Cerebellar cortex (tissue), 1 donor: ENCODE measurements at regions not wholly inside any gene's neighbourhood (a gene's known extent, or its start where the extent isn't known, plus 50 kb on each side); places are given as distances from the start of the nearest gene placed in this dataset.

Source experiments
- DNase-seq: peaks from one replicate; pipeline ENCODE4 v3.0.0-alpha.2; 2015; ENCODE audit warnings: low spot score

DNA sequence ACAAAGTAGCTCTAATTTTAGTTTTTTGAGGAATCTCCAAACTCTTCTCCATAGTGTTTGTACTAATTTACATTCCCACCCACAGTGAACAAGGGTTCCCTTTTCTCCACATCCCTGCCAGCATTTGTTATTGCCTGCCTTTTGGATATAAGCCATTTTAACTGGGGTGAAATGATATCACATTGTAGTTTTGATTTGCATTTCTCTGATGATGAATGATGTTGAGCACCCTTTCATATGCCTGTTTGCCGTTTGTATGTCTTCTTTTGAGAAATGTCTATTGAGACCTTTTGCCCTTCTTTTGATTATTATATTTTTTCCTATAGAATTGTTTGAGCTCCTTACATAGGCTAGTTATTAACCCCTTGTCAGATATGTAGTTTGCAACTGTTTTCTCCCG is 239.9 kb upstream of the TPM1 start:
- DNase-seq, result no peak

DNA sequence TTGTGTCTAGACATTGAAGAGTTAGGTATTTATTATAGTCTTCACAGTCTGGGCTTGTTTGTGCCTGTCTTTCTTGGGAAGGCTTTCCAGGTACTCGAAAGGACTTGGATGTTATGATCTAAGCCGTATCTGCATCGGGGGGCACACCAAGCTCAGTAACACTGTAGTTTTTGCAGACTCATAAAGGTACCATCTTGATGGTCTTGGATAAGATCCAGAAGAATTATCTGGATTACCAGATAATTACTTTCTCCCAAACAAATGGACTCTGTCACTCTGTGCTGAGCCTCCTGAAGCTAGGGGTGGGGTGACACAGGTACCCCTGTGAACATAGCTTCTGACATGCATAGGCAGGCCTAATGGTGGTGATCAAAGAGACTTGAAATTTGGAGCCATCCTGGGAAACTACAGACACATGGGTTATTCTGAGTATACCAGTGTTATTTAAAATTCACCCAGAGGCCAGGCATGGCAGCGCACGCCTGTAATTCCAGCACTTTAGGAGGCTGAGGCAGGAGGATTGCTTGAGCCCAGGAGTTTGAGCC is 238.6 kb upstream of the TPM1 start:
- DNase-seq, result no peak

DNA sequence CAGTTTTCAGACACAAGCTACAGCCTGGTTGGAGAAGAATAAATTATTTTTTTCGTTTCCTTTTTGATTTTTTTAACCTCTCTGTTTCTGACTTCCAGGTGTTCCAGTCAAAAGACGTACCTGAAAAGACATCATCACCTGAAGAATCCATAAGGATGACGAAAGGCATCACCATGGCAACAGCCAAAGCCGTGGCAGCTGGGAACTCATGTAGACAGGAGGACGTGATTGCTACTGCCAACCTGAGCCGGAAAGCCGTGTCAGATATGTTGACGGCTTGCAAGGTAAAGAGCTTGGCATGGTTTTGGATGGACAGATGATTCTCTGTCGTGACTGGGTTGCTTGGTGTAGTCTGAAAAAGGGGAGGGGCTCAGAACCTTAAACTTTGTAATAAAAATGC is 237.0 kb upstream of the TPM1 start:
- DNase-seq, result no peak

DNA sequence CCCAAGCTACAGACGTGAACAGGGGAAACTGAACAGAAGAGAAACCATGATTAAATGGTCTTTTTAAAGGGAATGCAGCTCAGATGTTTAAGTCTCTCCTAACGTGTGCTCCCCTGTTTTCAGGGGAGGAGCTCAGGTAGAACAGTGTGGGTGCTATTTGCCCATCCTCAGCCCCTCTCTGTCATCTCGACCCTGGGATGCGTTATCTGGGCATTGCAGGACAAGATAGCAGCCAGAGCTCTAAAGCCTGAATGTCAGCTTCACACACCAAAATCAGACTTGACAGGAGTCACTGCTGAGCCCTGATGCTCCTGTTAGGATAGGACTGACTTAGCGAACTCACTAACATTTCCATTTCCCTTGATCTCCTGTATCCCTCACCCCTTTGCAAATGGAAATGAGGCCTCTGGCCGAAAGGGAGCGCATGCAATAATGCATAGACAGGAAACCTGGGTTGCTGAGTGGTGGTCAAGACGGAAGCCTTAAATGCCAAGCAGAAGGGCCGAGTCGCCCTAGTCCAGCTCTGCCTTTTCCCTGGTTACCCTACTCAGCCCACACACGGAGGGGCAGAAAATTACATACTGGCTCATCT is 234.9 kb upstream of the TPM1 start:
- no peak for DNase-seq

DNA sequence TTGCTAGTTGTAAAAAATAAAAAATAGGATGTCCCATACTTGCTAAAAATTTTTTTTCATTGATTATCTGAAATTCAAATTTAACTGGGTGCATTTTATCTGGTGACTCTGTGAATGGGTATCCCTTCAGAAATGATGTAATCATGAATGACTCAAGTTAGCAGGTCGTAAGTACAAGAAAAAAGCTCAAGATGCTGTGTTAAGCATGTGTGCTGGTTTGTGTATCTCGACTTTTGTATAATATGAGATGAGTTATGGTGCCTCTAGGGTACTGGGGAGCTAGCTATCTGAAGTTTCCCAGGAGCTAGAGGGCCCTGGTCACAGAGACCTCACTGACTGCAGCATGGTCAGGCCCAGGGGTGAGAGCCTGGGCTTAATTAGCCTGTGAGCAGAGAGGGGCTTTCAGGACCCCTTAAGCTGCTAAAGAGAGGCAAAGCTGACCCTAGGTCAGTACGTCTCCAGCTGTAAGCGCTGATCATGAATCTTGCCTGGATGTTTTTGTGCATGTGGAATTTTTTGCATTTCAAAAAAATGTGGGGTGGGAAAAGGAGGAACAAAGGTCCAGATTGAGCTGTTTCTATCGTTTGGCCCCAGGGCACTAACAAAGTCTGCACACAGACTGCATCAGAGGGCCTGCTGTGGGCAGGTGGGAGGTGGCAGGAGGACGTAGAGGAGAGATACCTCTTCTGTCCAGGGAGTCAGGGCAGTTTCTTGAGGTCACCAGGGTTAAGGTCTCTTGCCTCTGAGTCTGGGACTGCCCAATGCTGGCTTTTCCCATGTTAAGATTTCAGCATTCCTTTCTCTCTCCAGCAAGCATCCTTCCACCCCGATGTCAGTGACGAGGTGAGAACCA is 233.2 kb upstream of the TPM1 start:
- DNase-seq, result no peak

DNA sequence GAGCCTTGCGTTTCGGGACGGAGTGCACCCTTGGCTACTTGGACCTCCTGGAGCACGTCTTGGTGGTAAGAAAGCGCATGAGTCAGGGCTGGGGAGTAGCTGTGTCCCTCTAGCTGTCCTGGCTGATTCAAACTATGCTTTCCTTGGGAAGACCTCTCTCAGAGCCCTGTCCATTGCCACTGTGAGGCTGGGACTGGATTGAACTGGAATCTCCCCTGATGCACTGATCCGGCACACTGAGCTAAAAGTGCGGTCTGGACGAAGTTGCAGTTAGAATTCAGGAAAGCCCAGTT is 232.6 kb upstream of the TPM1 start:
- DNase-seq, result no peak

DNA sequence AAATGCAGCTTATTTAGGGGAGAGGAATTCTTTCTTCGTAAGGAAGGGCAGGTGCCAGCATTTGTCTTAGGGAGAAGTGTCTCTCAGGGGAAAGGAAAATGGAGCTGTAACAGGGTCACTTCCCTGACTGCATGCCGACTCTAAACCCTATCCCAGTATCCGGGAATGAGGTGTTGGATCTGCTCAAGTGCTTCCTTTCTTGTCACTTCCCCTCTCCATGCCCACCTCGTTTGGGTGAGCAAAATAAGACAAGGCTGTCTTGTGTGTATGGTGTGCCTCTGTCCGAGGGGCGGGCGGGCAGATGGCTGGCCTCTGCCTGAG is 230.1 kb upstream of the TPM1 start:
- DNase-seq, result no peak

DNA sequence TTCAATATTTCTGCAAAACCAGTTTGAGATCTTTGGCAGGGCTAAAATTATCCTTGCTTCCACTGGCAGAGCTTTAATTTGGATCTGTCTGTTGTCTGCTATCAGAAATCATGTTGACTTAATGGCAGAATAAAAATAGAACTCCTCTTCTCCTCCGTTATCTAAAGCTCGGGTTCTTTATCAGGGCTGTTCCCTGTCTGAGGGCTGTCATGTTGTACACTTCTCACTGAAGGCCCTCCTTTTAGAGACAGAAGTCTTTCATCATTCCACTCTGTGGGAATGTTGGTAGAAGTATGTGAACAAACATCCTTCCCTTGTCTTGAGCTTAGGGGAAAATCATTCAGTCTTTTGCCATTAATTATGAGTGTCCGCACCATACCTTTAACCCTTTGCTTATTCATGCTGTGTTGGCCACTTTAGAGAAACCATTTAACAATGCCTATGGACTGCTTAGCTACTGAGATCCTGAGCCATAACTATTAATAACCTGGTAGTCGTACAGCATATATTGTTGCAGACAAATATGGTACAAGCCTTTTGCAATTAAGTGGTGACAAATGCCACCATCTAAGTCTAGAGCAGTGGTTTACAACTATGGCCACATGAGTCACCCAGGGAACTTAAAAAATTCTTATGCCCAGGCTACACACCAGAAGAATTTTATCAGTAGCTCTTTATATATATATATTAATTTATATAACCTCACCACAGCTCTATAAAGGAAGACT is 226.0 kb upstream of the TPM1 start:
- DNase-seq, result no peak

DNA sequence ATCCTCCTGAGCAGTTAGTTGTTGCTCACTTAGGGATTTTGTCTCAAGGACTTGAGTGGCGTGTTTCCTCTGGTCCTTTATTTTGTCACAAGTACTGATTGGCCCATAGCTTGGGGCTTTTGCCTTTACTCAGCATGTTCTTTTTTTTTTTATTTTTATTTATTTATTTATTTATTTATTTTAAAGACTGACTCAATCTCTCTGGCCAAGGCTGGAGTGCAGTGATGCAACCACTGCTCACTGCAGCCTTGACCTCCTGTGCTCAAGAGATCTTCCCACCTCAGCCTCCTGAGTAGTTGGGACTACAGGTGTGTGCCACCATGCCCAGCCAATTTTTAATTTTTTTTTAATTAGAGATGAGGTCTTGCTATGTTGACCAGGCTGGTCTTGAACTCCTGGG is 223.9 kb upstream of the TPM1 start:
- DNase-seq, result no peak

DNA sequence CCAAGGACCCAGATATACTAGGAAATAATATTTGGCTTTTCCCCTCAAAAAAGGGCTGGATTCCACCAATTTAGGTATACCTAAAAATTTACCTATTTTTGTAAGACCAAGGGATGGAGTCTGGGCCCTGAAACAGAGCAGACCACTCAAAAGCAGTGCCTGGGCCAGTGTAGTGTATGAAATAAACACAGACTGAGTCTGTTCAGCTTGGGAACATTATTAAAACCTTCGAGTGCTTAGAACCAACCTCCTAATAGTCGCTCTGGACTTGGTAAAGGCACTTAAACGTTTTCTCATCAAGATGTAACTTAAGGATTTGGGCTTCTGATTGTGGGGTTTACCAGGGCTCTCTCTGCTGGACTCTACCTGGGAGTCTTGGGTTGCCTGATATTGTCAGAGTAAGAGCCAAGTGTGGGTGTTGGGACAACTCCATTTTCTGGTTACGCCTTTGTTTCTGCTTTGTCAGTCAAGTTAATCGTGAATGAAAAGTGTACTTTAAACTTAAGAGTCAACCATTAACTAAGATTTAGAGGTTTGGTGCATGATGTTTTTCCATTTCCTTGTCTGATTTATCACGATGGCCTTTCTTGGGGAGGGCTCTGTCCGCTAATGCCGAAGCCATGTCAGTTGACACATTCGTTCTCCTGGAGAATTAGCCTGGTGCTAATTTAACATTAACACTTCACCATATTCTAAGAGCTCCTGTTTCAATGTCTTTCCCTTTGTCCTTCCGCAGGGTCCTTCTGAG is 221.0 kb upstream of the TPM1 start:
- DNase-seq, result no peak

DNA sequence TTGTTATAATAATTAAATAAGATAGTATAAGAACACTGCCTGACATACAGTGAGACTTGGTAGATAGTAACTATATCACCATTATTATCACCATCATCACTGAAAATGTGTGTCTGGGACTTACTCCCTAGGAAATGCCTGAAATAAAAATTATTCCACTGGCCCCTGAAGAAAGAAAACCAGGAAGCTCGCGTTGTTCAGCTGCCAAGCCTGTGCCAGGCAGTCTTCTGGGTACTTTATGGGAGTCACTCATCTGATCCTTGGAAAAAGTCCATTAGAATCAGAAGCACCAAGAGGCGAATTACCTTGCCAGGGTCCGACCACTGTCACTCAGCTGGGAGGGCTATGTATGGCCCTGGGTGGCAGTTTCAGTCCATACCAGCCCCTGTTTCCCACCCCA is 220.3 kb upstream of the TPM1 start:
- DNase-seq, result no peak

DNA sequence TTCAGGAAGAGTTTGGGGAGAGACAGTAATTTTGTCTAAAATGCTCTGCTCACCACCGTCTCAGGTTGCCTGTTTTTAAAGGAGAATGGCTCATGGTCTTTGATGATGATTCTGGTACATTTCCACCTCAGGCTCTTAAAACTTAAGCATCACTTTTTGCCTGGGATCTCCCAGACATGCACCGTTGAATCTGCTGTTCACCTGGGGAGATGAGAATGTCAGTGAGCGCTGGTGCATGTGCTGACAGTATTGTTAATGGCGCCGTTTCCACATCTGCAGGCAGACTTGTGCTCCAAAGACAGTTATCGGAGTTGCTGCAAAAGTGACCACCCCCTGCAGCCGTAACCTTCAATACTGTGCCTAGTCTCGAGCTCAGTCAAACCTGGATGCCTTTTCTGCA is 219.0 kb upstream of the TPM1 start:
- DNase-seq, result no peak

DNA sequence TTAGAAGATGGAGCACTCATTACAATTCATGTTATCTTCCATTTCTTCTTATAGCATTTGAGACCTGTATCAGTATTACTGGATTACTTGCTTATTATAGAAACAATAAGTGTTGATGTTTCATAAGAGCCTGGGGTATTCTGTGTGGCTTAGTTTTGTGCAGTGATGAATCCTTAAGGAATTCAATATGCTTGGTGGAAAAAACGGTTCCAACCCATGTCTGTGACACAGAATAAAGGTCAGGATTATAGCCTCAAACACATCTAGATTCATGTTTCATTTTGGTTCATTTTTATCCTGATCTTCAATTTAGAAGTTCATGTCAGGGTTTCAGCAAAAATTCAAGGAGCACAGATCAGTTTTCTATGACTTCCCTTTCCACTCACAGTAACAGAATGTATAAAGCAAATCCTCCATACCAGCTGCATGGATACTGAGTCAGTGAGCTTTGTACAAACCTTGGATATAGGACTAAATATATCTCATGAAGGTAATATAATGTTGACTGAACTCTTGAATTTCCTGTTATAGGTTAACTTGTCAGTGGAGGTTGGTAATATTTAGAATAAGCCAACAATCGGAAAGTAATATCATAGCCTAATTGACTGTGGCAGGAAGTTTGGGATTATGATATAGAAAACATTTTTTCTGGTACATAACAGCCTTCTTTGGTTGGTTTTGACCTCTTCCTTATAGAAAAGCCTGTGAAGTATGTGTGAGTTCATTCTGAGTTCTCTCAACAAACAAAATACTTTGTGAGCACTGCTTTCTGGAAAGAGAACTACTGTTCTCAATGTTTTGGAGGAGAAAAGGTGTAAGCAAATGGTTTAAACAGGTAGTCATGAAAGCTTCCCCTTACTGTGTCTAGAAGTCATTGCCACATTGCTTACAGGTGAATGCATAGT is 218.2 kb upstream of the TPM1 start:
- no peak for DNase-seq

DNA sequence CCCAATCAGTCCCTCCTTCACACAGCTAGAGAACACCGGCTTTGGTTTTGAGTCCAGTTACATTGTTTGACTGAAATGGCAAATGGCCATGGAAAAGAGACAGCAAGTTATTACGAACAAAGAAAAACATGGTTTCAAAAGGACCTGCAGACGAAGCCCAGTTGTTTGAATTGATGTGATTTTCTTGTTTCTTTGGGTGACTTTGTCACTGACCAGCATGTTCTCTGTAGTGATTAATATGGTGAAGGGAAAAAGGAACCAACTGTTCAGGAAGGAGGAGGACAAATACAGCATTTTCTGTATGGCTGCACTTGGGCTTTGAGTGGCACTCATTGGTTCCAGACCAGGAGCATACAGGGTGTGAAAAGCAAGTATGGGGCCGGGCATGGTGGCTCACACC is 217.4 kb upstream of the TPM1 start:
- DNase-seq, result no peak

DNA sequence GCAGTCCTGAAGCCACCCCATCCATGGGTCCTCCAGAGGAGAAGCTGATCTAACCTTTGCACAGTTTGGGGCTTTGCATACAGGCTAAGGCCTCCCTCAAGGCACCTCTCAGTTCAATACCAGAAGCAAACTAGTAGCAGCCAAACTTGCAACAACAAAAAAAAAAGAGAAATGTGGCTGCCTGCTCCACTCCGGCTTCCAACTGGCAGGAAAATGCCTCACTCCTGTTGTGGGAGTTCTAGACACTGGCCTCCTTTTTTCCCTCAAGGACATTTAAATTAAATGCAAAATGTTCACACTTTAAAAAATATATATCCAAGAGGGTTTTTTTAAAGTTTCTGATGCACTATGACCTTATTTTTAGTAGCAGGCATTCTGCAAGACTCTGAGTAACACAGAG is 216.0 kb upstream of the TPM1 start:
- DNase-seq, result no peak

DNA sequence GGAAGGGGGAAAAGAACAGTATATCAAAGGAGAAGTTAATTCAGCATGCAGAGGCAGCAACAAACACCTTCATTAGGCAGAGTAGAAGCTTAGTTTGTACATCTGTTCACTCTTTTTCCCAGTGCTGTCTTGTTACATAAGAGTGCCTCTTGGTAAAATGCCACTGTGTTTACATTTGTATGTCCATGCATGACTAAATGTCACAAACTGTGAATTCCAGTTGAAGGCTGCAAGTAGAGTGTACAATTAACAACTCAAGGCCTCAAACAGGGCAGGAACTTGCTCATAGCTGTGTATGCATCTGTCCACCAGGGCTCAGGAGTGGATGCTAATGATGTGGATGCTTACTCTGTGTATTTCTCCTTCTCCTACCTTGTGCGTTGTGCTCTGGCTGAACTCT is 214.2 kb upstream of the TPM1 start:
- no peak for DNase-seq

DNA sequence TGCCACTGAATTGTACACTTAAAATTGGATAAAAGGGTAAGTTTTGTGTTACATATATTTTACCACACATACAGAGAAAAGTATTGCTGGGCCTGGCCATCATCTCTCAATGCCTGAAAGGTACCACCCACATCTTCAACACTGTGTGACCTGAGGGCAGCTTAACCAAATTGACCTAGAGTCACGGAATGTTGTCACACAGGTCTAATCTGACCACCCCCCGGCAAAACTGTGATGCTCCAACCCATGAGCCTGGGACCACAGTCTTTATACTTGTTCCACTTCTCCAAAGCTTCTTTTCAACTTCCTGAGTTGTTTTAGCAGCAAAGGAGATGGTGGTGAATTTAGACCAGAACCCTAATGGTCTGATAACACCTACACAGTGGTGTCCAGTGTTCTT is 210.3 kb upstream of the TPM1 start:
- no peak for DNase-seq

DNA sequence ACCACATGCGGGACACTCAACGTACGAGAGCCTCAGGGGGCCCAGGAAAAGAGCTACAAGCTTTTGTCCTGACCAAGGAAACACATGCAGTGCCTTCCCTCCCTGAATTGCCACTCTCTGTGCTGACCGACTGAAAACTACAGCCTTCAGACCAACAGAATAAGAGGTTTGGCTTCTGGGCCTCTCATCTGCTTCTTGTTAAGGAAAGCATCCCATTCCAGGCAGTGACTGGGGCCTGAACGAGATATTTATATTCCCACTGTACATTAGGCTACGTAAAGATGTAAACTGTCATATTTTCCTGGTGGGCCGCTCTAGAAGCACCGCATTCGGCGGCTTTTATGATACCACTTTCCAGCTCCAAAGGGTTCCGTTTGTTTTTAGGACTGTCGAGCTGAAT is 208.9 kb upstream of the TPM1 start:
- DNase-seq, result no peak

DNA sequence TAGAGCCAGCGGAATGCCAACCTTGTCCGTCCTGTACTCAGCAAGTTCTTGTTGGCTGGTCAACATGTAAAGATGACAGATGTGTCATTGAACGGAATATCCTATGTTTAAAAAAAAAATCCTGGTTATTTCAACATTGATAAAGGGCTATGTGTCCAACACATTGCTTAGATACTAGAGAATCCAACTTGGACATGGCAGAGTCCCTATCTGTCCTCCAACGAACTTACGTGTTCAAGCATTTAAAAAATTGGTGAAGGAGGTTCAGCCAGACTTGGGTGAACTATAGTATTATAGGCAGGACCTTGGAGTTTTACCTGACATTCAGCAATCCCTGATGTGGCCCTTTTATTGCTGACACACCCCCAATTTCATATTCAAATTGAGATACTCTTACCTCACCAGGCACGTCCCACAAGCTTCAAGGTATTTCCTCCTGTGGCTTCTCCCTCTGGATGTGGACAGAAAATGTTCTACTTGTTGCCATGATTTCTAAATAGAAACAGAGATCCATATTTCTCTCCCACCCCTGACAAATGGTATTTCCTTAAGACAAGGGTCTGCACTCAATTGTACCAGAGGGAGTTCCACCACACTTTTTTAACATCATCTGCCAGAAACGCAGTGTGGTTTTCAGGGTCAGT is 207.7 kb upstream of the TPM1 start:
- DNase-seq, result no peak

DNA sequence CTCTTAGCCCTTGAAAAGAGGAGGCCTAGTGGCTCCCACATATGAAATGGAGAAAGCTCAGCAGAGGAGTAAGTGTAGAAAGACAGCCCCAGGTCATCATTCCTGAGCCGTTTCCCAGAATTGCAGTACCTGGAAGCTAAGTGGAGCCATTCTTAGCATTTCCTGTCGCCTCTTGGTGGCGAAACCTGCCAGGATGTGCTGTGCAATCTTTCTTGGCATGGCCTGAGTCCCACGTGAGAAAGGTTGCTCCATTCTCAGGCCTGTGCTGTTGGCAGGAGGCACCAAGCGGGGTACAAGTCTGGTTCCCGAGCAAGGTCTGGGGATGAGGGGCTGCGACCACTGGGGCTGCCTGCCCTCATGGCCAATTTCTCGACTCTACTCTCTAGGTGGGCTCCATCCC is 207.2 kb upstream of the TPM1 start:
- DNase-seq, result no peak

DNA sequence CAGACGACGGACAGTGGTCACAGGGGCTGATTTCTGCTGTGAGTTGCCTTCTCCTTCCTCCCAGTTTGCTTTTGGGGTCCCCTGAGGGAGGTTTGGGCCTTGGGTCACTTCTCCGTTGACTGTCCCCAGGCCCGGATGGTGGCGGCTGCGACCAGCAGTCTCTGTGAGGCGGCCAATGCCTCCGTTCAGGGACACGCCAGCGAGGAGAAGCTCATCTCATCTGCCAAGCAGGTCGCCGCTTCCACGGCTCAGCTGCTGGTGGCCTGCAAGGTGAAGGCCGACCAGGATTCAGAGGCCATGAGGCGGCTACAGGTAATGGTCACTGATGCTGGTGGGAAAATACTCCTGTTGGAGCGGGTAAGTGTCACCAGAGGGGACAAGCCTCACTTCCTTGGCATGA is 206.8 kb upstream of the TPM1 start:
- DNase-seq, result no peak
